ENCODE measurements at regions not wholly inside any gene's neighbourhood (a gene's known extent, or its start where the extent isn't known, plus 50 kb on each side); places are given as distances from the start of the nearest gene placed in this dataset.

DNA sequence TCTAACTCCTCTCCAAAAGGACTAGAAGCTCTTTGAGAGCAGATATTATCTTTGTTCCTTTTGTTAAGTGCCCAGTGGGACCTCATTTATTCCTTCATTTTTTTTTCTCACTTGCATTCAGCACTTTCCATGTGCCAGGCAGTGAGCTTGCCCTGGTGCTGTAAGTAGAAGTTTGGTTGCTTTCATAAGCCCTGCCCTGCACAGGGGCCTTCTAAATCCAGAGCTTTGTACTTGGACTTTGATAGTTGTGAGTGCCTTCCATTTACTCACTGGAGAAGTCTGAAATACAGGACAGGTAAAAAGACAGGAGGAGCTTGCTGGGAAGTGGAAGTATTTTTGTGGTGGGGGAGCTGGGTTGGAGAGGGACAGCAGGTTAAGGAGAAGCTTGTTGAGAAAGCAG lies 56.7 kb upstream of the PTCSC3 start:
- Histone ChIP-seq H2AFZ (ENCODE audit: control insufficient read depth, low read depth, low read length) (no peak overlapping the region), H3K27ac (ENCODE audit: control insufficient read depth, insufficient read depth) (no peak overlapping the region), H3K27me3 (replicated peaks in 1 of 2; ENCODE audit: control insufficient read depth in 2 of 2, insufficient read depth in 2 of 2, low read length in 1 of 2) (no peaks in the 10 kb centered on the region), H3K79me2 (ENCODE audit: control insufficient read depth, insufficient read depth, low read length) (no peaks in the 10 kb centered on the region), H3K4me3 (no peak overlapping the region), H3K9ac (ENCODE audit: control insufficient read depth, insufficient read depth, low read length) (no peak overlapping the region), H4K20me1 (ENCODE audit: control insufficient read depth, insufficient read depth) (no peaks in the 10 kb centered on the region), H3K4me1 (ENCODE audit: control insufficient read depth, insufficient read depth, low read length) (no peaks in the 10 kb centered on the region), H3K9me3 (replicated peaks; ENCODE audit: control insufficient read depth, insufficient read depth, low read length) (no peaks in the 10 kb centered on the region), H3K4me2 (ENCODE audit: control insufficient read depth, insufficient read depth) (no peak overlapping the region), H3K36me3 (ENCODE audit: control insufficient read depth in 2 of 2, insufficient read depth in 2 of 2, low read length in 1 of 2) (no peaks in the 10 kb centered on the region)
- DNase-seq (ENCODE audit: low read depth, low spot score) (no peak), ATAC-seq (no peak), FAIRE-seq (no peak)
- CTCF ChIA-PET: interaction anchor here (0.9 kb wide), 1 partner anchor 141 kb away, joined by 3 read pairs; no protein-coding TSS in a partner anchor
- no peak for TF ChIP-seq POLR2A (IDR thresholded peaks at IDR 0.05; ENCODE audit: low read depth, low read length)
- no peak for TF ChIP-seq YY1 (IDR thresholded peaks at IDR 0.05; ENCODE audit: low read depth, low read length)
- TF ChIP-seq, protein P1, sequence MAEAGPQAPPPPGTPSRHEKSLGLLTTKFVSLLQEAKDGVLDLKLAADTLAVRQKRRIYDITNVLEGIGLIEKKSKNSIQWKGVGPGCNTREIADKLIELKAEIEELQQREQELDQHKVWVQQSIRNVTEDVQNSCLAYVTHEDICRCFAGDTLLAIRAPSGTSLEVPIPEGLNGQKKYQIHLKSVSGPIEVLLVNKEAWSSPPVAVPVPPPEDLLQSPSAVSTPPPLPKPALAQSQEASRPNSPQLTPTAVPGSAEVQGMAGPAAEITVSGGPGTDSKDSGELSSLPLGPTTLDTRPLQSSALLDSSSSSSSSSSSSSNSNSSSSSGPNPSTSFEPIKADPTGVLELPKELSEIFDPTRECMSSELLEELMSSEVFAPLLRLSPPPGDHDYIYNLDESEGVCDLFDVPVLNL (IDR thresholded peaks at IDR 0.05; ENCODE audit: low read depth, low read length): no peak
- TF ChIP-seq, protein P2, sequence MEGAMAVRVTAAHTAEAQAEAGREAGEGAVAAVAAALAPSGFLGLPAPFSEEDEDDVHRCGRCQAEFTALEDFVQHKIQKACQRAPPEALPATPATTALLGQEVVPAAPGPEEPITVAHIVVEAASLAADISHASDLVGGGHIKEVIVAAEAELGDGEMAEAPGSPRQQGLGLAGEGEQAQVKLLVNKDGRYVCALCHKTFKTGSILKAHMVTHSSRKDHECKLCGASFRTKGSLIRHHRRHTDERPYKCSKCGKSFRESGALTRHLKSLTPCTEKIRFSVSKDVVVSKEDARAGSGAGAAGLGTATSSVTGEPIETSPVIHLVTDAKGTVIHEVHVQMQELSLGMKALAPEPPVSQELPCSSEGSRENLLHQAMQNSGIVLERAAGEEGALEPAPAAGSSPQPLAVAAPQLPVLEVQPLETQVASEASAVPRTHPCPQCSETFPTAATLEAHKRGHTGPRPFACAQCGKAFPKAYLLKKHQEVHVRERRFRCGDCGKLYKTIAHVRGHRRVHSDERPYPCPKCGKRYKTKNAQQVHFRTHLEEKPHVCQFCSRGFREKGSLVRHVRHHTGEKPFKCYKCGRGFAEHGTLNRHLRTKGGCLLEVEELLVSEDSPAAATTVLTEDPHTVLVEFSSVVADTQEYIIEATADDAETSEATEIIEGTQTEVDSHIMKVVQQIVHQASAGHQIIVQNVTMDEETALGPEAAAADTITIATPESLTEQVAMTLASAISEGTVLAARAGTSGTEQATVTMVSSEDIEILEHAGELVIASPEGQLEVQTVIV (IDR thresholded peaks at IDR 0.05; ENCODE audit: borderline replicate concordance, partially characterized antibody): no peak
- TF ChIP-seq, protein P3, sequence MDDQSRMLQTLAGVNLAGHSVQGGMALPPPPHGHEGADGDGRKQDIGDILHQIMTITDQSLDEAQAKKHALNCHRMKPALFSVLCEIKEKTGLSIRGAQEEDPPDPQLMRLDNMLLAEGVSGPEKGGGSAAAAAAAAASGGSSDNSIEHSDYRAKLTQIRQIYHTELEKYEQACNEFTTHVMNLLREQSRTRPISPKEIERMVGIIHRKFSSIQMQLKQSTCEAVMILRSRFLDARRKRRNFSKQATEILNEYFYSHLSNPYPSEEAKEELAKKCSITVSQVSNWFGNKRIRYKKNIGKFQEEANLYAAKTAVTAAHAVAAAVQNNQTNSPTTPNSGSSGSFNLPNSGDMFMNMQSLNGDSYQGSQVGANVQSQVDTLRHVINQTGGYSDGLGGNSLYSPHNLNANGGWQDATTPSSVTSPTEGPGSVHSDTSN (IDR thresholded peaks at IDR 0.05; ENCODE audit: insufficient replicate concordance, low read depth, low read length): no peak
- TF ChIP-seq IKZF1 (conservative IDR thresholded peaks at IDR 0.05): no peak
- TF ChIP-seq BMI1 (IDR thresholded peaks at IDR 0.05; ENCODE audit: borderline replicate concordance): no peak
- TF ChIP-seq, protein P4, sequence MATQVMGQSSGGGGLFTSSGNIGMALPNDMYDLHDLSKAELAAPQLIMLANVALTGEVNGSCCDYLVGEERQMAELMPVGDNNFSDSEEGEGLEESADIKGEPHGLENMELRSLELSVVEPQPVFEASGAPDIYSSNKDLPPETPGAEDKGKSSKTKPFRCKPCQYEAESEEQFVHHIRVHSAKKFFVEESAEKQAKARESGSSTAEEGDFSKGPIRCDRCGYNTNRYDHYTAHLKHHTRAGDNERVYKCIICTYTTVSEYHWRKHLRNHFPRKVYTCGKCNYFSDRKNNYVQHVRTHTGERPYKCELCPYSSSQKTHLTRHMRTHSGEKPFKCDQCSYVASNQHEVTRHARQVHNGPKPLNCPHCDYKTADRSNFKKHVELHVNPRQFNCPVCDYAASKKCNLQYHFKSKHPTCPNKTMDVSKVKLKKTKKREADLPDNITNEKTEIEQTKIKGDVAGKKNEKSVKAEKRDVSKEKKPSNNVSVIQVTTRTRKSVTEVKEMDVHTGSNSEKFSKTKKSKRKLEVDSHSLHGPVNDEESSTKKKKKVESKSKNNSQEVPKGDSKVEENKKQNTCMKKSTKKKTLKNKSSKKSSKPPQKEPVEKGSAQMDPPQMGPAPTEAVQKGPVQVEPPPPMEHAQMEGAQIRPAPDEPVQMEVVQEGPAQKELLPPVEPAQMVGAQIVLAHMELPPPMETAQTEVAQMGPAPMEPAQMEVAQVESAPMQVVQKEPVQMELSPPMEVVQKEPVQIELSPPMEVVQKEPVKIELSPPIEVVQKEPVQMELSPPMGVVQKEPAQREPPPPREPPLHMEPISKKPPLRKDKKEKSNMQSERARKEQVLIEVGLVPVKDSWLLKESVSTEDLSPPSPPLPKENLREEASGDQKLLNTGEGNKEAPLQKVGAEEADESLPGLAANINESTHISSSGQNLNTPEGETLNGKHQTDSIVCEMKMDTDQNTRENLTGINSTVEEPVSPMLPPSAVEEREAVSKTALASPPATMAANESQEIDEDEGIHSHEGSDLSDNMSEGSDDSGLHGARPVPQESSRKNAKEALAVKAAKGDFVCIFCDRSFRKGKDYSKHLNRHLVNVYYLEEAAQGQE (IDR thresholded peaks at IDR 0.05; ENCODE audit: low read depth, low read length): no peak
- TF ChIP-seq, protein P5, sequence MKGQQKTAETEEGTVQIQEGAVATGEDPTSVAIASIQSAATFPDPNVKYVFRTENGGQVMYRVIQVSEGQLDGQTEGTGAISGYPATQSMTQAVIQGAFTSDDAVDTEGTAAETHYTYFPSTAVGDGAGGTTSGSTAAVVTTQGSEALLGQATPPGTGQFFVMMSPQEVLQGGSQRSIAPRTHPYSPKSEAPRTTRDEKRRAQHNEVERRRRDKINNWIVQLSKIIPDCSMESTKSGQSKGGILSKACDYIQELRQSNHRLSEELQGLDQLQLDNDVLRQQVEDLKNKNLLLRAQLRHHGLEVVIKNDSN (IDR thresholded peaks at IDR 0.05; ENCODE audit: borderline replicate concordance, extremely low read length, insufficient read depth, low read depth, low read length): no peak
- no peak for TF ChIP-seq RAD51 (IDR thresholded peaks at IDR 0.05)
- no peak for TF ChIP-seq EZH2 (IDR thresholded peaks at IDR 0.05; ENCODE audit: borderline replicate concordance, control insufficient read depth, low read depth, low read length)
- TF ChIP-seq ZBED1 (IDR thresholded peaks at IDR 0.05; ENCODE audit: borderline replicate concordance): no peak
- RAD21 ChIA-PET (ENCODE audit: unreplicated experiment): no interaction called here
- SMC1A ChIA-PET (ENCODE audit: uncharacterized antibody, unreplicated experiment): interaction anchor here (0.7 kb wide), 1 partner anchor 17 kb away, joined by 3 read pairs; no protein-coding TSS in a partner anchor
- in situ Hi-C loops (cut with MboI) (no loop called here), intact Hi-C loops (cut with micrococcal nuclease; ENCODE audit: unreplicated experiment) (no loop called here)
- POLR2A ChIA-PET: no interaction called here
- BruUV-seq (replicated peaks): no TSS peak

All from GM12878 (cell line).